Esophagus muscularis mucosa (tissue), 4 donors: ENCODE measurements at regions not wholly inside any gene's neighbourhood (a gene's known extent, or its start where the extent isn't known, plus 50 kb on each side); places are given as distances from the start of the nearest gene placed in this dataset.

ENCODE experiments used
- DNase-seq: peaks from one replicate; pipeline ENCODE4 v3.0.0-alpha.2; 2017; ENCODE audit errors: extremely low spot score
- H3K27ac ChIP-seq, 4 donors: fragments of 200-600 bp; sonication (generic); replicated peaks in 1 of 4; 1 replicate in 3 of 4; 2 replicates in 1 of 4; pipeline ENCODE4 v1.5.1; 2016 to 2019; ENCODE audit warnings: mild to moderate bottlenecking in 1 of 4
- H3K27me3 ChIP-seq, 4 donors: fragments of 200-600 bp; sonication (generic); one replicate each; pipeline versions ENCODE4 v1.5.1 to v1.6.0; 2016 to 2019
- H3K36me3 ChIP-seq, 4 donors: fragments of 200-600 bp; sonication (generic); one replicate each; pipeline ENCODE4 v1.5.1; 2016 to 2019
- H3K4me1 ChIP-seq, 4 donors: fragments of 200-600 bp; sonication (generic); one replicate each; pipeline ENCODE4 v1.5.1; 2016 to 2019
- H3K4me3 ChIP-seq, 4 donors: fragments of 200-600 bp; sonication (generic); 1 replicate in 2 of 4; 2 replicates in 2 of 4; pipeline ENCODE4 v1.5.1; 2016 to 2019; ENCODE audit warnings: mild to moderate bottlenecking in 4 of 4, moderate library complexity in 1 of 4
- H3K9me3 ChIP-seq, 4 donors: fragments of 200-600 bp; sonication (generic); 1 replicate in 3 of 4; 2 replicates in 1 of 4; pipeline ENCODE4 v1.5.1; 2016 to 2019
- EP300 ChIP-seq: sonication (generic); formaldehyde crosslinking; IDR thresholded peaks from one replicate; pipeline ENCODE4 v1.6.1; 2017; ENCODE audit warnings: antibody characterized with exemption
- POLR2A ChIP-seq: fragments of 450-650 bp; IDR thresholded peaks from one replicate; pipeline ENCODE4 v1.6.1; 2017; ENCODE audit warnings: antibody characterized with exemption, moderate library complexity, mild to moderate bottlenecking, low read depth
- POLR2AphosphoS5 ChIP-seq, 2 donors: sonication (generic); formaldehyde crosslinking; IDR thresholded peaks; one replicate each; pipeline ENCODE4 v1.6.1; 2017; ENCODE audit warnings: antibody characterized with exemption in 2 of 2
- WGBS: methylation state at CpG from one replicate; pipeline ENCODE4 v1.1.5; 2018; 5-methylcytosine and 5-hydroxymethylcytosine counted together
- intact Hi-C: fragments of 100-400 bp; cut with DNase I; formaldehyde crosslinking; loops from one replicate; pipeline ENCODE4 v1.15.1; 2023
- TF ChIP-seq, protein P1 (sequence below), 3 experiments: fragments of 200-600 bp in 2 of 3; fragments of 450-650 bp in 1 of 3; sonication (generic) in 2 of 3; IDR thresholded peaks; one replicate each; pipeline ENCODE4 v1.5.1; 2017 to 2019; ENCODE audit warnings: antibody characterized with exemption in 3 of 3, mild to moderate bottlenecking in 2 of 3, moderate library complexity in 1 of 3

GRCh38 chr22:49017482-49018329 is 810.0 kb downstream of the BRD1 start:
- peaks cover 0 to 42% (median 0%) of the 10 kb centered on the region in 4 donors for H3K27me3 ChIP-seq
- no peak for DNase-seq
- 76% methylated on average over 21 of the region's 21 CpGs for WGBS
- H3K36me3 ChIP-seq = no peaks in the 10 kb centered on the region
- no peak overlapping the region for H3K4me3 ChIP-seq
- intact Hi-C loops = no loop called here
- peak overlapping the region in 1 of 4 donors; percentile 48 for H3K27ac ChIP-seq
- H3K9me3 ChIP-seq = no peaks in the 10 kb centered on the region
- peaks cover 0 to 14% (median 2%) of the 10 kb centered on the region in 4 donors for H3K4me1 ChIP-seq
- TF ChIP-seq, protein P1, sequence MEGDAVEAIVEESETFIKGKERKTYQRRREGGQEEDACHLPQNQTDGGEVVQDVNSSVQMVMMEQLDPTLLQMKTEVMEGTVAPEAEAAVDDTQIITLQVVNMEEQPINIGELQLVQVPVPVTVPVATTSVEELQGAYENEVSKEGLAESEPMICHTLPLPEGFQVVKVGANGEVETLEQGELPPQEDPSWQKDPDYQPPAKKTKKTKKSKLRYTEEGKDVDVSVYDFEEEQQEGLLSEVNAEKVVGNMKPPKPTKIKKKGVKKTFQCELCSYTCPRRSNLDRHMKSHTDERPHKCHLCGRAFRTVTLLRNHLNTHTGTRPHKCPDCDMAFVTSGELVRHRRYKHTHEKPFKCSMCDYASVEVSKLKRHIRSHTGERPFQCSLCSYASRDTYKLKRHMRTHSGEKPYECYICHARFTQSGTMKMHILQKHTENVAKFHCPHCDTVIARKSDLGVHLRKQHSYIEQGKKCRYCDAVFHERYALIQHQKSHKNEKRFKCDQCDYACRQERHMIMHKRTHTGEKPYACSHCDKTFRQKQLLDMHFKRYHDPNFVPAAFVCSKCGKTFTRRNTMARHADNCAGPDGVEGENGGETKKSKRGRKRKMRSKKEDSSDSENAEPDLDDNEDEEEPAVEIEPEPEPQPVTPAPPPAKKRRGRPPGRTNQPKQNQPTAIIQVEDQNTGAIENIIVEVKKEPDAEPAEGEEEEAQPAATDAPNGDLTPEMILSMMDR (IDR thresholded peaks at IDR 0.05) = no peak
- TF ChIP-seq EP300 = no peak
- no peak for TF ChIP-seq POLR2A
- TF ChIP-seq POLR2AphosphoS5 (IDR thresholded peaks at IDR 0.05) = no peak

DNA sequence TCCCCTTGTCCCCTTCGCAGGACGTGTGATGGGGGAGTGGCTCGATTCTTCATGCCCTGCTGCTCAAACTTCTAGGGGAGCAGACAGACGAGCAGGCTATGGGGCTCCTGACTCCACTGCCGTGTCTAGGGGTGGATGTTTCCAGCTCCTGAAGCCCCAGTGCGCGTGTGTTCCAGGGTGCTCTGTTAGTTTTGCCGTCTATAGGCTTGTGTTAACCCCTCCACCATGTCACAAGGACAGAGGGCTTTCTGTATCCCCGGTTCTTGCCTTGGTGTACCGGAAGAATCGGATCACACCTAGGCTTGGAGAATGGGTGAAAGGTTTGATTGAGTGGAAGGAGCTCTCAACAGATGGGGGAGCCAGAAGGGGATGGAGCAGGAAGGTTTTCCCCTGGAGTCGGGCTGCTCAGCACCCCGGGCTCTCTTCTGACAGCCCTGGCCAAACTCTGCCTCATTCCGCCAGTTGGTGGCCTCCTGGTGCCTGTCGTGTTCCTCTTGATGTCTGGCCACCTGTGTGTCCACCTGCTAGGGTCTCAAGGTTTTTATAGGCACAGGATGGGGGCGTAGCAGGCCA is 810.7 kb downstream of the BRD1 start:
- H3K27ac ChIP-seq = peak overlapping the region in 1 of 4 donors; percentile 48
- intact Hi-C loops = no loop called here

GRCh38 chr22:49015993-49016908 is 811.4 kb downstream of the BRD1 start:
- TF ChIP-seq, protein P1 (IDR thresholded peaks at IDR 0.05) = no peak
- no peak for TF ChIP-seq POLR2A
- TF ChIP-seq POLR2AphosphoS5 (IDR thresholded peaks at IDR 0.05) = no peak
- no peak for TF ChIP-seq EP300
- no peak overlapping the region for H3K4me3 ChIP-seq
- intact Hi-C loops = no loop called here
- peaks cover 0 to 20% (median 3%) of the 10 kb centered on the region in 4 donors for H3K4me1 ChIP-seq
- 74% methylated on average over 26 of the region's 26 CpGs for WGBS
- peaks cover 0 to 40% (median 0%) of the 10 kb centered on the region in 4 donors for H3K27me3 ChIP-seq
- peak; percentile 89 for DNase-seq
- no peaks in the 10 kb centered on the region for H3K36me3 ChIP-seq
- H3K9me3 ChIP-seq = no peaks in the 10 kb centered on the region
- H3K27ac ChIP-seq = peak overlapping the region in 1 of 4 donors; percentile 54

More for the DNA sequence above, 810.7 kb downstream of the BRD1 start:
- no peak overlapping the region for H3K4me3 ChIP-seq
- no peaks in the 10 kb centered on the region for H3K9me3 ChIP-seq
- peaks cover 0 to 20% (median 3%) of the 10 kb centered on the region in 4 donors for H3K4me1 ChIP-seq
- TF ChIP-seq POLR2AphosphoS5 (IDR thresholded peaks at IDR 0.05) (no peak), POLR2A (no peak), EP300 (no peak)
- TF ChIP-seq, protein P1 (IDR thresholded peaks at IDR 0.05) = no peak
- 81% methylated on average over 16 of the region's 16 CpGs for WGBS
- H3K27me3 ChIP-seq = peaks cover 0 to 35% (median 0%) of the 10 kb centered on the region in 4 donors
- no peaks in the 10 kb centered on the region for H3K36me3 ChIP-seq
- DNase-seq = peak; percentile 86

DNA sequence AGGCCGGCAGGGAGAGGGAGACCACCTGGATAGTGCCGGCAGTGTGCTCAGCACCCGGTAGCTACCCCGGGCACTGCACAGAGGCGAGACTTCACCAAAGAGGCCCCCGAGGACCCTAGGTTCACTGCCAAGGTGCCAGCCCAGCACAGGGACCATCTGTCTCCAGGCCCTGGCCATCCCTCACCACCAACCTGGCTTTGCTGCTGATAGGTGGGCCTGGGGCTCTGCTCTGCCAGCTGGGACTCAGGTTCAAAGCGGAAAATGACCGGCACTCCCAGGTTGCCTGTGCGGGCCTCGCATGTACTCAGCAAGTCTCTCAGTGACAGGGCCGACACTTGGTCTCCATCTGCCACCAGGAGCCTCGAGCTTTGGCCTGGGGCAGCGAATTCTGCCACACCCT is 812.2 kb downstream of the BRD1 start:
- peak; percentile 81 for DNase-seq
- H3K27me3 ChIP-seq = peaks cover 0 to 48% (median 0%) of the 10 kb centered on the region in 4 donors
- TF ChIP-seq EP300 (no peak), POLR2AphosphoS5 (IDR thresholded peaks at IDR 0.05) (no peak), POLR2A (no peak)
- TF ChIP-seq, protein P1 (IDR thresholded peaks at IDR 0.05) = no peak
- intact Hi-C loops = no loop called here
- 91% methylated on average over 13 of the region's 13 CpGs for WGBS
- no peaks in the 10 kb centered on the region for H3K9me3 ChIP-seq
- H3K36me3 ChIP-seq = no peaks in the 10 kb centered on the region
- peak overlapping the region in 1 of 4 donors; percentile 54 for H3K27ac ChIP-seq
- H3K4me3 ChIP-seq = no peak overlapping the region
- H3K4me1 ChIP-seq = peaks cover 0 to 20% (median 3%) of the 10 kb centered on the region in 4 donors
